Astrocyte (in vitro differentiated cells and primary cell): ENCODE measurements at regions not wholly inside any gene's neighbourhood (a gene's known extent, or its start where the extent isn't known, plus 50 kb on each side); places are given as distances from the start of the nearest gene placed in this dataset.

Experiments used
- DNase-seq: peaks from one replicate; pipeline ENCODE4 v3.0.0-alpha.2; 2010; ENCODE audit warnings: low read depth
- FAIRE-seq: peaks from 2 replicates; lab custom pipeline; 2011; peaks lifted over from hg19 to GRCh38; lab: Jason Lieb, UNC
- H2AFZ ChIP-seq: 2 replicates; pipeline ENCODE4 v1.6.0; 2012; ENCODE audit warnings: low read depth, low read length, inconsistent platforms
- H3K27ac ChIP-seq: 2 replicates; pipeline ENCODE4 v1.5.1; 2011; ENCODE audit warnings: low read depth, low read length, inconsistent platforms
- H3K27me3 ChIP-seq: 2 replicates; pipeline ENCODE4 v1.6.0; 2011; ENCODE audit warnings: low read length, inconsistent platforms; ENCODE audit not compliant: insufficient read depth
- H3K36me3 ChIP-seq: 2 replicates; pipeline ENCODE4 v1.5.1; 2011; ENCODE audit warnings: low read length, inconsistent platforms; ENCODE audit not compliant: insufficient read depth
- H3K4me1 ChIP-seq: 2 replicates; pipeline ENCODE4 v1.5.1; 2011; ENCODE audit warnings: low read length, inconsistent platforms; ENCODE audit not compliant: insufficient read depth
- H3K4me2 ChIP-seq: 2 replicates; pipeline ENCODE4 v1.6.0; 2012; ENCODE audit warnings: low read length, inconsistent platforms
- H3K4me3 ChIP-seq: 2 replicates; pipeline ENCODE4 v1.5.1; 2011; ENCODE audit warnings: low read depth, mild to moderate bottlenecking, low read length, inconsistent platforms; ENCODE audit not compliant: insufficient read depth
- H3K79me2 ChIP-seq: 2 replicates; pipeline ENCODE4 v1.6.0; 2012; ENCODE audit warnings: mild to moderate bottlenecking, low read length, inconsistent platforms; ENCODE audit not compliant: insufficient read depth
- H3K9ac ChIP-seq: 2 replicates; pipeline ENCODE4 v1.6.0; 2012; ENCODE audit warnings: mild to moderate bottlenecking, low read length, inconsistent platforms
- H3K9me3 ChIP-seq: 2 replicates; pipeline ENCODE4 v1.5.1; 2012; ENCODE audit warnings: low read depth, mild to moderate bottlenecking, low read length, inconsistent platforms; ENCODE audit not compliant: insufficient read depth
- H4K20me1 ChIP-seq: 2 replicates; pipeline ENCODE4 v1.6.0; 2012; ENCODE audit warnings: low read length, inconsistent platforms; ENCODE audit not compliant: insufficient read depth
- H3K27ac Mint-ChIP-seq: one replicate; pipeline ENCODE4 v1.8.0; 2021; ENCODE audit warnings: mild to moderate bottlenecking, mixed read lengths; ENCODE audit not compliant: unreplicated experiment
- H3K27me3 Mint-ChIP-seq: one replicate; pipeline ENCODE4 v1.8.0; 2021; ENCODE audit warnings: low read depth, mixed read lengths; ENCODE audit not compliant: unreplicated experiment
- H3K36me3 Mint-ChIP-seq: one replicate; pipeline ENCODE4 v1.8.0; 2021; ENCODE audit warnings: low read depth, mixed read lengths; ENCODE audit not compliant: unreplicated experiment
- H3K4me1 Mint-ChIP-seq: one replicate; pipeline ENCODE4 v1.8.0; 2021; ENCODE audit warnings: low read depth, mixed read lengths; ENCODE audit not compliant: unreplicated experiment
- H3K4me3 Mint-ChIP-seq: one replicate; pipeline ENCODE4 v1.8.0; 2021; ENCODE audit warnings: mild to moderate bottlenecking, moderate library complexity, mixed read lengths; ENCODE audit not compliant: unreplicated experiment
- H3K9me3 Mint-ChIP-seq: one replicate; pipeline ENCODE4 v1.8.0; 2021; ENCODE audit warnings: mild to moderate bottlenecking, mixed read lengths; ENCODE audit not compliant: unreplicated experiment
- CTCF ChIP-seq: IDR thresholded peaks from 2 replicates; pipeline ENCODE4 v1.5.1; 2011; ENCODE audit warnings: low read depth, mild to moderate bottlenecking, inconsistent platforms, low read length, moderate library complexity; ENCODE audit not compliant: insufficient read depth
- EZH2 ChIP-seq: IDR thresholded peaks from 2 replicates; pipeline ENCODE4 v1.6.1; 2012; ENCODE audit warnings: mild to moderate bottlenecking, low read length, inconsistent platforms; ENCODE audit not compliant: insufficient read depth

- Histone ChIP-seq H3K4me3 (no peak overlapping the region), H4K20me1 (no peaks in the 10 kb centered on the region), H2AFZ (no peak overlapping the region), H3K27ac (no peak overlapping the region), H3K4me1 (no peaks in the 10 kb centered on the region), H3K4me2 (no peak overlapping the region), H3K36me3 (no peaks in the 10 kb centered on the region), H3K9me3 (peaks cover 4% of the 10 kb centered on the region), H3K79me2 (no peaks in the 10 kb centered on the region), H3K27me3 (no peaks in the 10 kb centered on the region), H3K9ac (no peak overlapping the region)
- Mint-ChIP-seq H3K27me3 (no peaks in the 10 kb centered on the region), H3K36me3 (no peaks in the 10 kb centered on the region), H3K4me1 (no peaks in the 10 kb centered on the region), H3K4me3 (no peak overlapping the region), H3K27ac (no peak overlapping the region), H3K9me3 (no peaks in the 10 kb centered on the region)
- FAIRE-seq = no peak
- DNase-seq = no peak
- TF ChIP-seq CTCF = no peak
- TF ChIP-seq EZH2 = no peak
Observed at GRCh38 chr6:103018426-103018825, 1624.9 kb downstream of the GRIK2 start.

- TF ChIP-seq EZH2 = no peak
- TF ChIP-seq CTCF = no peak
- Histone ChIP-seq H4K20me1 (no peaks in the 10 kb centered on the region), H3K79me2 (no peaks in the 10 kb centered on the region), H3K4me2 (no peak overlapping the region), H3K4me1 (no peaks in the 10 kb centered on the region), H3K27me3 (no peaks in the 10 kb centered on the region), H2AFZ (no peak overlapping the region), H3K9ac (no peak overlapping the region), H3K36me3 (no peaks in the 10 kb centered on the region), H3K4me3 (no peak overlapping the region), H3K27ac (no peak overlapping the region), H3K9me3 (peaks cover 4% of the 10 kb centered on the region)
- Mint-ChIP-seq H3K36me3 (no peaks in the 10 kb centered on the region), H3K9me3 (no peaks in the 10 kb centered on the region), H3K4me1 (no peaks in the 10 kb centered on the region), H3K4me3 (no peak overlapping the region), H3K27ac (no peak overlapping the region), H3K27me3 (no peaks in the 10 kb centered on the region)
- no peak for FAIRE-seq
- DNase-seq = no peak
Observed at GRCh38 chr6:103017878-103018277, 1624.4 kb downstream of the GRIK2 start.

- no peaks in the 10 kb centered on the region for H4K20me1 ChIP-seq
- no peak overlapping the region for H3K4me2 ChIP-seq
- Mint-ChIP-seq H3K4me1 (no peaks in the 10 kb centered on the region), H3K4me3 (no peak overlapping the region), H3K27ac (no peak overlapping the region), H3K9me3 (no peaks in the 10 kb centered on the region), H3K27me3 (no peaks in the 10 kb centered on the region), H3K36me3 (no peaks in the 10 kb centered on the region)
- H3K9ac ChIP-seq = no peak overlapping the region
- no peaks in the 10 kb centered on the region for H3K79me2 ChIP-seq
- H3K36me3 ChIP-seq = no peaks in the 10 kb centered on the region
- no peak overlapping the region for H3K4me3 ChIP-seq
- H3K27me3 ChIP-seq = no peaks in the 10 kb centered on the region
- FAIRE-seq (no peak), DNase-seq (no peak)
- no peak for TF ChIP-seq CTCF
- TF ChIP-seq EZH2 = no peak
- no peak overlapping the region for H2AFZ ChIP-seq
- H3K27ac ChIP-seq = no peak overlapping the region
- H3K9me3 ChIP-seq = no peaks in the 10 kb centered on the region
- H3K4me1 ChIP-seq = no peaks in the 10 kb centered on the region
Observed at GRCh38 chr6:103011605-103012004, 1618.1 kb downstream of the GRIK2 start.
